Mesenchymal stem cell (in vitro differentiated cells and primary cell): ENCODE measurements at regions not wholly inside any gene's neighbourhood (a gene's known extent, or its start where the extent isn't known, plus 50 kb on each side); places are given as distances from the start of the nearest gene placed in this dataset.

ENCODE experiments used
- DNase-seq: peaks from one replicate; pipeline ENCODE4 v3.0.0-alpha.2; 2013
- H2AFZ ChIP-seq: one replicate; pipeline ENCODE4 v1.6.1; 2013; ENCODE audit warnings: low read depth, mild to moderate bottlenecking, control low read depth, inconsistent platforms, low read length, moderate library complexity
- H2AK5ac ChIP-seq: 2 replicates; pipeline ENCODE4 v1.6.1; 2013; ENCODE audit warnings: low read length, moderate library complexity, mild to moderate bottlenecking, inconsistent platforms; ENCODE audit not compliant: severe bottlenecking
- H2BK120ac ChIP-seq: one replicate; pipeline ENCODE4 v1.6.1; 2013; ENCODE audit warnings: low read depth, mild to moderate bottlenecking, inconsistent platforms, low read length, moderate library complexity
- H2BK12ac ChIP-seq, 2 experiments: one replicate each; pipeline ENCODE4 v1.6.1; 2013; ENCODE audit warnings: inconsistent platforms in 2 of 2, low read length in 2 of 2, mild to moderate bottlenecking in 2 of 2, moderate library complexity in 2 of 2, control low read depth in 1 of 2
- H2BK15ac ChIP-seq: one replicate; pipeline ENCODE4 v1.6.1; 2013; ENCODE audit warnings: mild to moderate bottlenecking, low read depth, inconsistent platforms; ENCODE audit not compliant: poor library complexity, severe bottlenecking
- H2BK5ac ChIP-seq: 2 replicates; pipeline ENCODE4 v1.6.1; 2013; ENCODE audit warnings: low read depth, mild to moderate bottlenecking, low read length, control low read depth, inconsistent platforms; ENCODE audit not compliant: poor library complexity, severe bottlenecking
- H3K14ac ChIP-seq, 2 experiments: one replicate each; pipeline ENCODE4 v1.6.1; 2013; ENCODE audit warnings: inconsistent platforms in 2 of 2, low read length in 2 of 2, control low read depth in 1 of 2, mild to moderate bottlenecking in 1 of 2, moderate library complexity in 1 of 2
- H3K18ac ChIP-seq, 2 experiments: one replicate each; pipeline ENCODE4 v1.6.1; 2013; ENCODE audit warnings: inconsistent platforms in 2 of 2, low read length in 2 of 2, control low read depth in 1 of 2, low read depth in 1 of 2, mild to moderate bottlenecking in 1 of 2
- H3K23ac ChIP-seq, 2 experiments: one replicate each; pipeline ENCODE4 v1.6.1; 2013; ENCODE audit warnings: inconsistent platforms in 2 of 2, low read length in 2 of 2, mild to moderate bottlenecking in 2 of 2, moderate library complexity in 2 of 2, control low read depth in 1 of 2
- H3K27ac ChIP-seq: 2 replicates; pipeline ENCODE4 v1.5.1; 2013; ENCODE audit warnings: mild to moderate bottlenecking, moderate library complexity, low read length, control low read depth, inconsistent platforms; ENCODE audit not compliant: poor library complexity, severe bottlenecking
- H3K27me3 ChIP-seq, 2 experiments: 2 replicates each; pipeline versions ENCODE4 v1.6.1 to v1.7.0; 2013; ENCODE audit warnings: low read length in 2 of 2, mild to moderate bottlenecking in 2 of 2, moderate library complexity in 2 of 2, control low read depth in 1 of 2, inconsistent platforms in 1 of 2; ENCODE audit not compliant: control insufficient read depth in 1 of 2, insufficient read depth in 1 of 2
- H3K36me3 ChIP-seq, 2 experiments: 2 replicates each; pipeline versions ENCODE4 v1.6.1 to v1.7.0; 2013; ENCODE audit warnings: low read length in 2 of 2, control low read depth in 1 of 2, inconsistent platforms in 1 of 2, low read depth in 1 of 2, mild to moderate bottlenecking in 1 of 2; ENCODE audit not compliant: insufficient read depth in 2 of 2, control insufficient read depth in 1 of 2
- H3K4ac ChIP-seq, 2 experiments: one replicate each; pipeline ENCODE4 v1.6.1; 2013; ENCODE audit warnings: inconsistent platforms in 2 of 2, low read length in 2 of 2, mild to moderate bottlenecking in 2 of 2, moderate library complexity in 2 of 2, control low read depth in 1 of 2, low read depth in 1 of 2
- H3K4me1 ChIP-seq: 2 replicates; pipeline ENCODE4 v1.6.1; 2013; ENCODE audit warnings: low read depth, low read length, control low read depth; ENCODE audit not compliant: control insufficient read depth, insufficient read depth
- H3K4me2 ChIP-seq: 2 replicates; pipeline ENCODE4 v1.6.1; 2013; ENCODE audit warnings: low read length, mild to moderate bottlenecking, inconsistent platforms; ENCODE audit not compliant: poor library complexity, severe bottlenecking
- H3K4me3 ChIP-seq, 2 experiments: 2 replicates each; pipeline versions ENCODE4 v1.5.1 to v1.7.0; 2013; ENCODE audit warnings: low read length in 2 of 2, mild to moderate bottlenecking in 2 of 2, control low read depth in 1 of 2, low read depth in 1 of 2; ENCODE audit not compliant: insufficient read depth in 1 of 2
- H3K79me1 ChIP-seq: replicated peaks from 2 replicates; pipeline ENCODE4 v1.6.1; 2013; ENCODE audit warnings: mild to moderate bottlenecking, control low read depth, low read length, inconsistent platforms; ENCODE audit not compliant: poor library complexity, severe bottlenecking
- H3K9ac ChIP-seq: 2 replicates; pipeline ENCODE4 v1.7.0; 2013; ENCODE audit warnings: mild to moderate bottlenecking, low read length, moderate library complexity
- H3K9me3 ChIP-seq: 2 replicates; pipeline ENCODE4 v1.7.0; 2013; ENCODE audit warnings: mild to moderate bottlenecking, low read length; ENCODE audit not compliant: control insufficient read depth
- H4K8ac ChIP-seq: one replicate; pipeline ENCODE4 v1.6.1; 2013; ENCODE audit warnings: inconsistent platforms, mild to moderate bottlenecking, low read length, moderate library complexity
- H4K91ac ChIP-seq: one replicate; pipeline ENCODE4 v1.6.1; 2013; ENCODE audit warnings: mild to moderate bottlenecking, low read length, inconsistent platforms
- WGBS: methylation state at CpG from one replicate; pipeline ENCODE4 v1.1.7; 2013; ENCODE audit warnings: mixed read lengths; 5-methylcytosine and 5-hydroxymethylcytosine counted together

DNA sequence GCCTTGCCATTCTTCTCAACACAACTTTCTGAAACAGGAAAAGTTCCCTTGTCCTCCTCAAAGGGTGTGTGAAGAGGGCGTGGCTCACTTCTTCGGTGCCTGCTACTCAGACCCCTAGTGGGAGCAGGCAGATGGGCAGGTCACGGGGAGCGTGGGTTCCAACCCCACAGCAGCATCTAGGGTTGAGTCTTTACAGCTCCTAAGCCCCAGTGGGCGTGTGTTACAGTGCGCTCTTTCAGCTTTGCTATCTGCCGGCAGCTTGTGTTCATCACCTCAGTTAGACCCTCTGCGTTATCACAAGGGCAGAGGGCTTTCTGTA lies 57.5 kb upstream of the KLF3 start:
- peak overlapping the region; percentile 11 to 76 for H3K18ac ChIP-seq
- peak overlapping the region in 1 of 2 experiments; percentile 77 for H3K4ac ChIP-seq
- H3K9me3 ChIP-seq: no peaks in the 10 kb centered on the region
- no peak overlapping the region for H4K8ac ChIP-seq
- no peaks in the 10 kb centered on the region for H3K4me1 ChIP-seq
- 94% methylated on average over 8 of the region's 8 CpGs for WGBS
- no peak overlapping the region for H3K27ac ChIP-seq
- no peak for DNase-seq
- no peak overlapping the region for H3K23ac ChIP-seq
- H3K9ac ChIP-seq: no peak overlapping the region
- H2BK15ac ChIP-seq: peak overlapping the region; percentile 21
- no peak overlapping the region for H2AFZ ChIP-seq
- H2BK120ac ChIP-seq: peak overlapping the region; percentile 39
- no peaks in the 10 kb centered on the region for H3K79me1 ChIP-seq
- H2BK12ac ChIP-seq: peak overlapping the region; percentile 51 to 61
- H3K36me3 ChIP-seq: no peaks in the 10 kb centered on the region
- no peak overlapping the region for H2BK5ac ChIP-seq
- H3K4me2 ChIP-seq: no peak overlapping the region
- H4K91ac ChIP-seq: peak overlapping the region; percentile 80
- no peak overlapping the region for H2AK5ac ChIP-seq
- peaks cover 0 to 4% of the 10 kb centered on the region in 2 experiments for H3K27me3 ChIP-seq
- H3K14ac ChIP-seq: peak overlapping the region in 1 of 2 experiments; percentile 89
- peak overlapping the region in 1 of 2 experiments; percentile 27 for H3K4me3 ChIP-seq

DNA sequence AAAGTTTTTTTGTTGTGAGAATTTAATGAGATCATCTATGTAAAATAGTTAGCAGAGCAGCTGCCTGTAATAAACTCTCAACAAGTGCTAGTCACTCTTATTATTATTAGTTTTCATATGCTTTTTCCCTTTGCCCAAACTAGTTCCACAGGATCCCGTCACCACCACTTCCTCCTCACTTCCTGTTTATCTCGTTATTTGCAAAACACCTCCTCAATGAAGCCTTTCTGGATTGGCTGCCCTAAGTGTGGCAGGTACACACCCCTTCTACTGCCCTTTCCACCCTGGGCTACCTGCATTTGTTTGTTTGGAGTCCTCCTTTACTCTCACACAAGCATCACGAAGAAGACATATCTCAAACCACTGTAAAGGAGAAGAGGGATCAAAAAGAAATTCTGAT lies 54.4 kb upstream of the KLF3 start:
- H2BK12ac ChIP-seq: no peak overlapping the region
- H3K79me1 ChIP-seq: no peaks in the 10 kb centered on the region
- H4K91ac ChIP-seq: no peak overlapping the region
- no peak overlapping the region for H3K27ac ChIP-seq
- H3K36me3 ChIP-seq: no peaks in the 10 kb centered on the region
- H3K27me3 ChIP-seq: peaks cover 0 to 4% of the 10 kb centered on the region in 2 experiments
- H3K4me3 ChIP-seq: no peak overlapping the region
- WGBS: 79% methylated on average over 3 of the region's 3 CpGs
- no peak overlapping the region for H3K14ac ChIP-seq
- DNase-seq: no peak
- H3K9ac ChIP-seq: no peak overlapping the region
- H3K18ac ChIP-seq: no peak overlapping the region
- no peak overlapping the region for H2BK5ac ChIP-seq
- H2AK5ac ChIP-seq: no peak overlapping the region
- H3K4me2 ChIP-seq: no peak overlapping the region
- no peak overlapping the region for H3K23ac ChIP-seq
- H3K4me1 ChIP-seq: no peaks in the 10 kb centered on the region
- H2BK15ac ChIP-seq: no peak overlapping the region
- H2AFZ ChIP-seq: no peak overlapping the region
- H3K9me3 ChIP-seq: no peaks in the 10 kb centered on the region
- H2BK120ac ChIP-seq: no peak overlapping the region
- H4K8ac ChIP-seq: no peak overlapping the region
- no peak overlapping the region for H3K4ac ChIP-seq

DNA sequence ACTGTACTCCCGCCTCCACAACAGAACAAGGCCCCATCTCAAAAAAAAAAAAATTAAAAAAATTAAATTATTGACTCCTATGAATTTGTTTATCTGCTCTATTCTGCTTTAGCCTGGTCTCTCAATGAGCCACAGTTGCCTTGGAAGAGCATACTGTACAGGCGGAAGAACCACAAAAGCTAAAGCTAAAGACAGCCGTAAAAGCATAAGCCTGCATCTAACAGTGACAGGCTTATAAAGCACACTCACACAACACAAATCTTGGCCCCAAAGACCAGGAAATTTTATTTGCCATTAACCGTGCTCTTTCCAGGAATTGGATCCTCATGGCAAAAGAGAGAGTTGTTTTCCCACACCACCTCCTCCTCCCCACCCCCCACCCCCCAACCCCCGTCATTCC lies 53.5 kb upstream of the KLF3 start:
- WGBS: 64% methylated on average over 3 of the region's 5 CpGs
- Histone ChIP-seq H2AFZ (no peak overlapping the region), H3K18ac (no peak overlapping the region), H3K4me2 (no peak overlapping the region), H3K14ac (no peak overlapping the region), H2BK5ac (no peak overlapping the region), H2AK5ac (no peak overlapping the region), H3K9me3 (no peaks in the 10 kb centered on the region), H3K23ac (no peak overlapping the region), H3K36me3 (no peaks in the 10 kb centered on the region), H4K91ac (no peak overlapping the region), H3K4me1 (no peaks in the 10 kb centered on the region), H2BK15ac (no peak overlapping the region), H3K9ac (no peak overlapping the region), H2BK120ac (no peak overlapping the region), H3K4me3 (no peak overlapping the region), H2BK12ac (no peak overlapping the region), H3K4ac (no peak overlapping the region), H3K27me3 (peaks cover 0 to 4% of the 10 kb centered on the region in 2 experiments), H4K8ac (no peak overlapping the region), H3K27ac (no peak overlapping the region), H3K79me1 (no peaks in the 10 kb centered on the region)
- no peak for DNase-seq

DNA sequence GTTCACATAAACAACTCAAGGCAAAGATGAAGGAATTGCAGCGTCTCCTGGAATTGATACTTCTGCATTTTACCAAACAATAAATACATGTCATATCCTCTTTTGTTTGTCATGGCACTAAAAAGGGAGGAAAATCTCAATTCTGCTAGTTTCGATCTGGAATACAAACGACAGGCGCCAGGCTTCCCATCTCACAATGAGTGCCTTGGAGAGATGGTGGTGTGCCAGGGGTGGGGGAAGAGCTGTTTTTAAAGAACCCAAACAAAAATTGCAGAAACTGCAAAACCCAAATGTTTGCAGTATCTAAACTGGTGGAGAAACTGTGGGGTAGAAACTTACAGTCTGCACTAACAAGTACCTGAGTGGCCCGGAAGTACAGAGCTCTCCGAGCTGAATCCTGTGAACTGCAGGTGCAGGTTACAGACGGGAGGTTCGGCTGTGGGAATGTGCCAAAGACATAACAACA lies 53.0 kb upstream of the KLF3 start:
- Histone ChIP-seq H3K4ac (no peak overlapping the region), H2AFZ (no peak overlapping the region), H3K9ac (no peak overlapping the region), H3K27ac (no peak overlapping the region), H3K4me3 (no peak overlapping the region), H4K8ac (no peak overlapping the region), H4K91ac (no peak overlapping the region), H3K4me1 (no peaks in the 10 kb centered on the region), H2BK12ac (no peak overlapping the region), H3K14ac (no peak overlapping the region), H3K4me2 (no peak overlapping the region), H3K27me3 (peaks cover 0 to 4% of the 10 kb centered on the region in 2 experiments), H2BK120ac (no peak overlapping the region), H3K79me1 (no peaks in the 10 kb centered on the region), H2BK15ac (no peak overlapping the region), H3K36me3 (no peaks in the 10 kb centered on the region), H2BK5ac (no peak overlapping the region), H3K23ac (no peak overlapping the region), H2AK5ac (no peak overlapping the region), H3K18ac (no peak overlapping the region), H3K9me3 (no peaks in the 10 kb centered on the region)
- DNase-seq: no peak
- WGBS: 68% methylated on average over 7 of the region's 8 CpGs
